NOMO-1 treated with dmso at 0.1 percent for 144 hours (cell line): ENCODE measurements at regions not wholly inside any gene's neighbourhood (a gene's known extent, or its start where the extent isn't known, plus 50 kb on each side); places are given as distances from the start of the nearest gene placed in this dataset.
"Not testable (repeated sequence)": the region's sequence is repeated elsewhere in the genome, so short reads cannot be mapped to it uniquely, and the experiment has no call there.

ENCODE experiments used
- DNase-seq: peaks from one replicate; lab custom pipeline; 2025; ENCODE audit not compliant: unreplicated experiment; lab: John Stamatoyannopoulos, UW

DNA sequence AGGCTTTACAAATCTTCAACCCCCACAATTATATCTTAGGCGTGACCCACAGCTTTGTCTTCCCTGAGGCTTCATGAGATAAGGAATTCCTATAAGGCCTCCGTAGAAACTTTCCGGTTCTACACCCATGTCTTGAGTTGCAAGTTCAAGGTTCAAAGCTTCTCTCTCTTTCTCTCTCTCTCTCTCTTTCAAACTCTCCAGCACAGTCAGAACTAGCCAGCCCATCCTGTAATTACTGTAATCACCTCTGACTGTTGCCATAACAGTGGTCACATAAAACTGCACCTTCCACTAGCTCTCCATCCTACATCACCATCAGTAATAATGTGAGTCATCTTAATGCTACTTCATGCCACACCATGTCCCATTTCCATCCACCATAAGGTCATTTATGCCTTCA is 90.0 kb upstream of the NFASC start:
- no peak for DNase-seq

DNA sequence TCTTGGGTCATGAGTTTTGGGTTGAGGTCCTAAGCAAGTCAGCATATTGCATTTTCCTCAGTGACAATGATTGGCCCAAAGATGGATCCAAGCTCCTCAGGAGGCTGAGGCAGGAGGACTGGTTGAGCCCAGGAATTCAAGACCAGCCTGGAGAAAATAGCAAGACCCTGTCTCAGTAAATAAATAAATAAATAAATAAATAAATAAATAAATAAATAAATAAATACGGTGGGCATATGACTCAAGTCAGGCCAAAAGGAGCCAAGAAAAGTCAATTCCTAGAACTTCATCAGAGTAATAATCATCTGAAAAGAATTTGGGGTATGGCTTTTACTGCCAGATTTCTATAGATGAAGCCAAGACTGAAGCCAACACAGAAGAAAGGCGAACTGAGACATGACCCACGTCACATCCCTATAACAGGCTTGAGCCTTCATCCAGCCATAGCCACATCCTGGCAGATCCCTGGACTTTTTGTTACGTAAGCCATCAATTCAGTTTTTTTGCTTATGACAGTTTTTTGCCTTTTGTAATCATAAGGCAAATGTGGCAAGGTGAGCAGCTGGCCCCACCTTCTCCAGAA is 88.5 kb upstream of the NFASC start:
- DNase-seq, result no peak

GRCh38 chr1:204785023-204785422 is 85.6 kb upstream of the NFASC start:
- not testable (repeated sequence) for DNase-seq

GRCh38 chr1:204788470-204788869 is 82.2 kb upstream of the NFASC start:
- DNase-seq, result no peak

- no peak for DNase-seq
These were observed 79.0 kb upstream of the NFASC start for GRCh38 chr1:204791453-204792353.

- no peak for DNase-seq
These were observed 78.3 kb upstream of the NFASC start for GRCh38 chr1:204792354-204792692.

- no peak for DNase-seq
These were observed 77.3 kb upstream of the NFASC start for GRCh38 chr1:204793259-204793914.

DNA sequence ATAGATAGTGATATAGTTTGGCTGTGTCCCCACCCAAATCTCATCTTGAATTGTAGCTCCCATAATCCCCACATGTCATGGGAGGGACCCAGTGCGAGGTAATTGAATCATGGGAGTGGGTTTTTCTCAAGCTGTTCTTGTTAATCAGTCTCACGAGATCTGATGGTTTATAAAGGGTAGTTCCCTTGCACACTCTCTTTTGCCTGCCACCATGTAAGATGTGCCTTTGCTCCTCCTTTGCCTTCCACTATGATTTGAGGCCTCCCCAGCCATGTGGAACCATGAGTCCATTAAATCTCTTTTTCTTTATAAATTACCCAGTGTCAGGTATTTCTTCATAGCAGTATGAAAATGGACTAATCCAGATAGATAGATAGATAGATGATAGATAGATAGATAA is 73.8 kb upstream of the NFASC start:
- DNase-seq, result not testable (repeated sequence)

DNA sequence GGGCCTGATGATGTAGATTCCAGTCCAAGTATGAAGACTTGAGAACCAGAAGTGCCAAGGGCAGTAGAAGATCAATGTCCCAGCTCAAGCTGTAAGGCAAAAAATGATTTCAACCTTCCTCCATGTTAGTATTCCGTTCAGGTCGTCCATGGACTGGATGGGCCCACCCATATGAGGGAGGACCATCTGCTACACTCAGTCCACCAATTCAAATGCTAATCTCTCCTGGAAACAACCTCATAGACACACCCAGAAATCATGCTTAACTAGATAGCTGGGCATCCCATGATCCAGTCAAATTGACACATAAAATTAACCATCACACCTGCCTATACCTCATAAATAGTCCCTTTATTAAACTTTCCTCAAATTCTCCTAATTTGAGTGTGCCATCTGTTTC is 73.3 kb upstream of the NFASC start:
- no peak for DNase-seq

- DNase-seq, result no peak
These were observed 71.0 kb upstream of the NFASC start for GRCh38 chr1:204799630-204800029.

- no peak for DNase-seq
These were observed 69.5 kb upstream of the NFASC start for GRCh38 chr1:204801211-204801610.

DNA sequence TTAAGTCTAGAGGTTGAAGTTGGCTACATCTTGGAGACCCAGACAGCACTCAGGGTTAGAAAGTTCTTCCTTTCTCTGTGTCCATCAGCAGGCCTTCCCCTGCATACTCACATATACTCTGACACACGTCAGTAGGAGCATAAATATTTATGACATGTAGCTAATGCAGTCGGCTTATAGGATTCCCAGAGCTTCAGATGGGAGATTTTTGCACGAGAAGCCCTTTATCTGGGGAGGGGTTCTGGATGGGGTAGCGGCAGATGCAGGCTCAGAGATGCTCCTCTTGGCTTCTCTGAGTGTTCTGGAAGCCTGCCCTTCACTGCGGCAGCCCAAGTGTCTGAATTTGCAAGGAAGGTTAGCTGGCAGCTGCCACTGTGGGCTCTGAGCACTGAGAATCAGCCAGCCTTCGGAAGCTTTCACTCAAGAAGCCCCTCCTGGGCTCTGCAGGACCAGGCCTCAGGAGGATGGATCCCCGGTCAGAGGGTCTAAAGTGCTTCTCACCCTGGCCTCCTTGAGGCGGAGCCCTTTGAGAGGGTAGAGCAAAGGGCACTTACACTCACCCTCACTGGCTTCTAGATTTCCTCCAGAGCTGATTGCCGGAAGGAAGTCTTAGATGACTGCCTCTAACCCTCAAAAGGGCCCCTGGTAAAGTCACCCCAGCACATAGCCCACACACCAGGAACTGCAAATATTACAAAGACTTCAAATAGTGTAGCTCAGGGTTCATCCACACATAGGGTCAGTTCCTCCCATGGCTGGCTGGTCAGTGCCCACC is 68.1 kb upstream of the NFASC start:
- DNase-seq, result no peak

GRCh38 chr1:204803607-204804006 is 67.1 kb upstream of the NFASC start:
- no peak for DNase-seq

- peak; percentile 53 for DNase-seq
These were observed 63.5 kb upstream of the NFASC start for GRCh38 chr1:204806943-204807687.

DNA sequence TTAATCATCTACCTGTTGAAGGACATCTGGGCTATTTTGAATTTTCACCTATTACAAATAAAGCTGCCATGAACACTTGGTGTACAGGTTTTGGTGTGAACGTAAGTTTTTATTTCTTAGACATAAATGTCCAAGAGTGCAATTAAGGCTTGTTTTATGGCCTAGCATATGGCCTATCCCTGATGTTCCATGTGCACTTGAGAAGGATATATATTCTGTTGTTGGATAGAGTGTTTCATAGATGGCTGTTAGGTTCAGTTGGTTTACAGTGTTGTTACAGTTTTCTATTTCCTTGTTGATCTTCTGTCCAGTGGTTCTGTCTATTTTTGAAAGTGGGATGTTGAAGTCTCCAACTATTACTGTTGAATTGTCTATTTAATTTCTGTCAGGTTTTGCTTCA is 61.2 kb upstream of the NFASC start:
- DNase-seq, result no peak

GRCh38 chr1:204812842-204813241 is 57.8 kb upstream of the NFASC start:
- DNase-seq, result no peak

- no peak for DNase-seq
These were observed 57.1 kb upstream of the NFASC start for GRCh38 chr1:204813522-204813921.

- no peak for DNase-seq
These were observed 56.3 kb upstream of the NFASC start for GRCh38 chr1:204814166-204814884.

DNA sequence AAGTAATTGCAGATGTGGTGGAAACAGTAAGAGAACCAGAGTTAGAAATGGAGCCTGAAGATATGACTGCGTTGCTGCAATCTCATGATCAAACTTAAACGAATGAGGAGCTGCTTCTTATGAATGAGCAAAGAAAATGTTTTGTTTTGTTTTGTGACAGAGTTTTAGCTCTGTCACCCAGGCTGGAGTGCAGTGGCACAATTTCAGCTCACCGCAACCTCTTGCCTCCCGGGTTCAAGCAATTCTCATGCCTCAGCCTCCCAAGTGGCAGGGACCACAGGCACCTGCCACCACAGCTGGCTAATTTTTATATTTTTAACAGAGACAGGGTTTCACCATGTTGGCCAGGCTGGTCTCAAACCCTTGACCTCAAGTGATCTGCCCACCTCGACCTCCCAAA is 53.3 kb upstream of the NFASC start:
- DNase-seq, result no peak

GRCh38 chr1:204818998-204819397 is 51.7 kb upstream of the NFASC start:
- no peak for DNase-seq
